ENCODE measurements at regions not wholly inside any gene's neighbourhood (a gene's known extent, or its start where the extent isn't known, plus 50 kb on each side); places are given as distances from the start of the nearest gene placed in this dataset.

- no peak for DNase-seq (ENCODE audit: low spot score)
- TF ChIP-seq CTCF (IDR thresholded peaks at IDR 0.05; ENCODE audit: extremely low read depth, missing control alignments) = no peak
These were observed 224.2 kb upstream of the NPY start for GRCh38 chr7:24059775-24060174.

- DNase-seq (ENCODE audit: low spot score) = no peak
- TF ChIP-seq CTCF (IDR thresholded peaks at IDR 0.05; ENCODE audit: extremely low read depth, missing control alignments) = no peak
These were observed 220.3 kb upstream of the NPY start for GRCh38 chr7:24063721-24064120.

GRCh38 chr7:24069751-24070150, 214.2 kb upstream of the NPY start:
- no peak for DNase-seq (ENCODE audit: low spot score)
- TF ChIP-seq CTCF (IDR thresholded peaks at IDR 0.05; ENCODE audit: extremely low read depth, missing control alignments) = no peak

- no peak for DNase-seq (ENCODE audit: low spot score)
- no peak for TF ChIP-seq CTCF (IDR thresholded peaks at IDR 0.05; ENCODE audit: extremely low read depth, missing control alignments)
These were observed 210.2 kb upstream of the NPY start for GRCh38 chr7:24073651-24074420.

- DNase-seq (ENCODE audit: low spot score) = no peak
- TF ChIP-seq CTCF (IDR thresholded peaks at IDR 0.05; ENCODE audit: extremely low read depth, missing control alignments) = no peak
These were observed 208.6 kb upstream of the NPY start for GRCh38 chr7:24075426-24075810.

GRCh38 chr7:24082826-24083225, 201.2 kb upstream of the NPY start:
- no peak for TF ChIP-seq CTCF (IDR thresholded peaks at IDR 0.05; ENCODE audit: extremely low read depth, missing control alignments)
- no peak for DNase-seq (ENCODE audit: low spot score)

- TF ChIP-seq CTCF (IDR thresholded peaks at IDR 0.05; ENCODE audit: extremely low read depth, missing control alignments) = no peak
- no peak for DNase-seq (ENCODE audit: low spot score)
These were observed 181.0 kb upstream of the NPY start for GRCh38 chr7:24102988-24103387.

Measured in GM20000 (cell line).